GM23338 (cell line): ENCODE measurements at regions not wholly inside any gene's neighbourhood (a gene's known extent, or its start where the extent isn't known, plus 50 kb on each side); places are given as distances from the start of the nearest gene placed in this dataset.

Source experiments
- ATAC-seq: fragments of 200-7000 bp; cut with Tn5 transposase; 3 replicates; pipeline ENCODE4 v1.9.1; 2020
- DNase-seq: peaks from one replicate; pipeline ENCODE4 v3.0.0-alpha.2; 2015; ENCODE audit warnings: low spot score
- H2AFZ ChIP-seq: fragments of 200-600 bp; sonication (generic); 2 replicates; pipeline ENCODE4 v1.8.0; 2016; ENCODE audit warnings: antibody characterized with exemption, mild to moderate bottlenecking, moderate library complexity
- H3F3A ChIP-seq: fragments of 200-600 bp; sonication (generic); replicated peaks from 2 replicates; pipeline ENCODE4 v1.8.0; 2017; ENCODE audit warnings: antibody characterized with exemption, mixed run types, low read depth
- H3K27ac ChIP-seq: fragments of 200-600 bp; sonication (generic); 2 replicates; pipeline ENCODE4 v1.6.1; 2016; ENCODE audit warnings: low read depth
- H3K27me3 ChIP-seq: fragments of 200-600 bp; sonication (generic); 2 replicates; pipeline ENCODE4 v1.8.0; 2016; ENCODE audit warnings: mild to moderate bottlenecking, mixed run types, moderate library complexity; ENCODE audit not compliant: insufficient read depth
- H3K36me3 ChIP-seq: fragments of 200-600 bp; sonication (generic); 2 replicates; pipeline ENCODE4 v1.8.0; 2016; ENCODE audit warnings: mild to moderate bottlenecking; ENCODE audit not compliant: insufficient read depth
- H3K4me1 ChIP-seq: fragments of 200-600 bp; sonication (generic); 2 replicates; pipeline ENCODE4 v1.8.0; 2016; ENCODE audit warnings: mild to moderate bottlenecking, moderate library complexity; ENCODE audit not compliant: insufficient read depth
- H3K4me2 ChIP-seq: fragments of 200-600 bp; sonication (generic); 2 replicates; pipeline ENCODE4 v1.7.1; 2017; ENCODE audit warnings: mixed run types
- H3K4me3 ChIP-seq: fragments of 200-600 bp; sonication (generic); 2 replicates; pipeline ENCODE4 v1.6.1; 2016; ENCODE audit warnings: mixed run types
- H3K79me2 ChIP-seq: fragments of 200-600 bp; sonication (generic); replicated peaks from 2 replicates; pipeline ENCODE4 v1.8.0; 2017; ENCODE audit warnings: mild to moderate bottlenecking; ENCODE audit not compliant: insufficient read depth
- H3K9me2 ChIP-seq: fragments of 200-600 bp; sonication (generic); 2 replicates; pipeline ENCODE4 v1.8.0; 2017; ENCODE audit not compliant: insufficient read depth
- H4K20me1 ChIP-seq: fragments of 200-600 bp; sonication (generic); replicated peaks from 2 replicates; pipeline ENCODE4 v1.8.0; 2017; ENCODE audit warnings: mild to moderate bottlenecking; ENCODE audit not compliant: insufficient read depth
- H3K27ac Mint-ChIP-seq: 2 replicates; pipeline ENCODE4 v1.8.0; 2020; ENCODE audit warnings: inconsistent platforms, mild to moderate bottlenecking, moderate library complexity, mixed read lengths
- H3K27me3 Mint-ChIP-seq: 3 replicates; pipeline ENCODE4 v1.8.0; 2022; ENCODE audit warnings: low read depth, mild to moderate bottlenecking, moderate library complexity, mixed read lengths, inconsistent platforms; ENCODE audit not compliant: insufficient read depth, poor library complexity
- H3K36me3 Mint-ChIP-seq: 3 replicates; pipeline ENCODE4 v1.8.0; 2021; ENCODE audit warnings: low read depth, mild to moderate bottlenecking, inconsistent platforms, moderate library complexity, mixed read lengths
- H3K4me1 Mint-ChIP-seq: 3 replicates; pipeline ENCODE4 v1.8.0; 2020; ENCODE audit warnings: mild to moderate bottlenecking, inconsistent platforms, mixed read lengths
- H3K4me3 Mint-ChIP-seq: 3 replicates; pipeline ENCODE4 v1.8.0; 2021; ENCODE audit warnings: moderate library complexity, mild to moderate bottlenecking, inconsistent platforms, mixed read lengths
- H3K9me3 Mint-ChIP-seq: 3 replicates; pipeline ENCODE4 v1.8.0; 2020; ENCODE audit warnings: moderate library complexity, mild to moderate bottlenecking, inconsistent platforms, mixed read lengths
- CREB1 ChIP-seq: fragments of 250-450 bp; sonication (Bioruptor Pico); IDR thresholded peaks from 2 replicates; pipeline ENCODE4 v1.5.0; 2020; ENCODE audit warnings: low read depth, mild to moderate bottlenecking, moderate library complexity
- EZH2 ChIP-seq: fragments of 200-600 bp; sonication (generic); IDR thresholded peaks from one replicate; pipeline ENCODE4 v1.8.0; 2017; ENCODE audit warnings: antibody characterized with exemption, mild to moderate bottlenecking, low read depth; ENCODE audit not compliant: unreplicated experiment
- EZH2phosphoT487 ChIP-seq: fragments of 200-600 bp; sonication (generic); IDR thresholded peaks from one replicate; pipeline ENCODE4 v1.8.1; 2018; ENCODE audit warnings: antibody characterized with exemption; ENCODE audit not compliant: unreplicated experiment
- JUNB ChIP-seq: IDR thresholded peaks from one replicate; pipeline ENCODE4 v1.6.1; 2016; ENCODE audit warnings: antibody characterized with exemption; ENCODE audit not compliant: unreplicated experiment
- NANOG ChIP-seq: IDR thresholded peaks from 2 replicates; pipeline ENCODE4 v1.6.1; 2016; ENCODE audit warnings: antibody characterized with exemption, borderline replicate concordance
- POLR2AphosphoS5 ChIP-seq: IDR thresholded peaks from 2 replicates; pipeline ENCODE4 v1.6.1; 2016; ENCODE audit warnings: antibody characterized with exemption, low read depth
- STAT1 ChIP-seq: IDR thresholded peaks from one replicate; pipeline ENCODE4 v1.6.1; 2016; ENCODE audit warnings: antibody characterized with exemption; ENCODE audit not compliant: unreplicated experiment
- ZNF114 ChIP-seq: fragments of 250-450 bp; sonication (Bioruptor Pico); IDR thresholded peaks from 2 replicates; pipeline ENCODE4 v1.5.0; 2020; ENCODE audit warnings: mild to moderate bottlenecking, moderate library complexity
- ZNF331 ChIP-seq: fragments of 250-450 bp; sonication (Bioruptor Pico); IDR thresholded peaks from 2 replicates; pipeline ENCODE4 v1.5.0; 2020; ENCODE audit warnings: low read depth, mild to moderate bottlenecking, moderate library complexity
- TF ChIP-seq, protein P1 (sequence below): IDR thresholded peaks from 2 replicates; pipeline ENCODE4 v1.6.1; 2016; ENCODE audit warnings: antibody characterized with exemption
- TF ChIP-seq, protein P2 (sequence below), 2 experiments: fragments of 200-600 bp in 1 of 2; sonication (generic) in 1 of 2; conservative IDR thresholded peaks; 2 replicates each; pipeline versions ENCODE4 v1.5.1 to v1.6.1; 2016 to 2017; ENCODE audit warnings: antibody characterized with exemption in 2 of 2, low read depth in 2 of 2, mild to moderate bottlenecking in 2 of 2, moderate library complexity in 1 of 2
- TF ChIP-seq, protein P3 (sequence below): fragments of 250-450 bp; sonication (Bioruptor Pico); IDR thresholded peaks from 2 replicates; pipeline ENCODE4 v1.5.0; 2020; ENCODE audit warnings: mild to moderate bottlenecking, moderate library complexity
- TF ChIP-seq, protein P4 (sequence below): IDR thresholded peaks from one replicate; pipeline ENCODE4 v1.6.1; 2018; ENCODE audit warnings: antibody characterized with exemption; ENCODE audit not compliant: unreplicated experiment

DNA sequence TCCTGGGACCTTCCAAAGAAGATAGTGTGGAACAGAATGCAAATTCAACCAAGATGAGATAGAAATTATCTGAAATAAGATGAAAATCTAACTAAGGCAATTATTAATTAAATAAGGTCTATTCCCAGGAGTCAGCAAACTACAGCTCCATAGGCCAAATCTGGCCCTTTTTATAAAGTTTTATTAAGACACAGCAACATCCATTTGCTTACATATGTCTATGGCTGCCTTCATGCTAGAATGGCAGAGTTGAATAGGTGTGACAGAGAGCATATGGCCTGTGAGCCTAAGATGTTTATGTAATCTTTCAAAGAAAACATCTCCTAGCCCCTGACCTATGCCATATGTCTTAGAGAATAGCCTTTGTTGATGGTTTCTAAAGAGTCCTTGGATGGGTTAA is 503.0 kb downstream of the EDEM1 start:
- H3K9me3 Mint-ChIP-seq, result peaks cover 81% of the 10 kb centered on the region
- H3K4me3 Mint-ChIP-seq, result no peak overlapping the region
- H3K4me1 ChIP-seq, result no peaks in the 10 kb centered on the region

More for the DNA sequence above, 503.0 kb downstream of the EDEM1 start:
- H3K9me2 ChIP-seq, result no peaks in the 10 kb centered on the region
- no peak overlapping the region for H2AFZ ChIP-seq
- H3K27me3 Mint-ChIP-seq, result peaks cover 3% of the 10 kb centered on the region
- H3K4me2 ChIP-seq, result no peak overlapping the region
- no peaks in the 10 kb centered on the region for H3K79me2 ChIP-seq
- H3K27ac Mint-ChIP-seq, result no peak overlapping the region
- H3K36me3 ChIP-seq, result peaks cover 10% of the 10 kb centered on the region; the same call in 1 of the 2 replicates
- no peak for TF ChIP-seq ZNF331 (CRISPR knock-in tag)
- no peak for TF ChIP-seq EZH2phosphoT487
- TF ChIP-seq EZH2, result no peak
- TF ChIP-seq, protein P1, sequence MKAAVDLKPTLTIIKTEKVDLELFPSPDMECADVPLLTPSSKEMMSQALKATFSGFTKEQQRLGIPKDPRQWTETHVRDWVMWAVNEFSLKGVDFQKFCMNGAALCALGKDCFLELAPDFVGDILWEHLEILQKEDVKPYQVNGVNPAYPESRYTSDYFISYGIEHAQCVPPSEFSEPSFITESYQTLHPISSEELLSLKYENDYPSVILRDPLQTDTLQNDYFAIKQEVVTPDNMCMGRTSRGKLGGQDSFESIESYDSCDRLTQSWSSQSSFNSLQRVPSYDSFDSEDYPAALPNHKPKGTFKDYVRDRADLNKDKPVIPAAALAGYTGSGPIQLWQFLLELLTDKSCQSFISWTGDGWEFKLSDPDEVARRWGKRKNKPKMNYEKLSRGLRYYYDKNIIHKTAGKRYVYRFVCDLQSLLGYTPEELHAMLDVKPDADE, result no peak
- TF ChIP-seq, protein P2, sequence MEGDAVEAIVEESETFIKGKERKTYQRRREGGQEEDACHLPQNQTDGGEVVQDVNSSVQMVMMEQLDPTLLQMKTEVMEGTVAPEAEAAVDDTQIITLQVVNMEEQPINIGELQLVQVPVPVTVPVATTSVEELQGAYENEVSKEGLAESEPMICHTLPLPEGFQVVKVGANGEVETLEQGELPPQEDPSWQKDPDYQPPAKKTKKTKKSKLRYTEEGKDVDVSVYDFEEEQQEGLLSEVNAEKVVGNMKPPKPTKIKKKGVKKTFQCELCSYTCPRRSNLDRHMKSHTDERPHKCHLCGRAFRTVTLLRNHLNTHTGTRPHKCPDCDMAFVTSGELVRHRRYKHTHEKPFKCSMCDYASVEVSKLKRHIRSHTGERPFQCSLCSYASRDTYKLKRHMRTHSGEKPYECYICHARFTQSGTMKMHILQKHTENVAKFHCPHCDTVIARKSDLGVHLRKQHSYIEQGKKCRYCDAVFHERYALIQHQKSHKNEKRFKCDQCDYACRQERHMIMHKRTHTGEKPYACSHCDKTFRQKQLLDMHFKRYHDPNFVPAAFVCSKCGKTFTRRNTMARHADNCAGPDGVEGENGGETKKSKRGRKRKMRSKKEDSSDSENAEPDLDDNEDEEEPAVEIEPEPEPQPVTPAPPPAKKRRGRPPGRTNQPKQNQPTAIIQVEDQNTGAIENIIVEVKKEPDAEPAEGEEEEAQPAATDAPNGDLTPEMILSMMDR (conservative IDR thresholded peaks at IDR 0.05; ENCODE audit: low read depth in 2 of 2), result no peak
- TF ChIP-seq, protein P3, sequence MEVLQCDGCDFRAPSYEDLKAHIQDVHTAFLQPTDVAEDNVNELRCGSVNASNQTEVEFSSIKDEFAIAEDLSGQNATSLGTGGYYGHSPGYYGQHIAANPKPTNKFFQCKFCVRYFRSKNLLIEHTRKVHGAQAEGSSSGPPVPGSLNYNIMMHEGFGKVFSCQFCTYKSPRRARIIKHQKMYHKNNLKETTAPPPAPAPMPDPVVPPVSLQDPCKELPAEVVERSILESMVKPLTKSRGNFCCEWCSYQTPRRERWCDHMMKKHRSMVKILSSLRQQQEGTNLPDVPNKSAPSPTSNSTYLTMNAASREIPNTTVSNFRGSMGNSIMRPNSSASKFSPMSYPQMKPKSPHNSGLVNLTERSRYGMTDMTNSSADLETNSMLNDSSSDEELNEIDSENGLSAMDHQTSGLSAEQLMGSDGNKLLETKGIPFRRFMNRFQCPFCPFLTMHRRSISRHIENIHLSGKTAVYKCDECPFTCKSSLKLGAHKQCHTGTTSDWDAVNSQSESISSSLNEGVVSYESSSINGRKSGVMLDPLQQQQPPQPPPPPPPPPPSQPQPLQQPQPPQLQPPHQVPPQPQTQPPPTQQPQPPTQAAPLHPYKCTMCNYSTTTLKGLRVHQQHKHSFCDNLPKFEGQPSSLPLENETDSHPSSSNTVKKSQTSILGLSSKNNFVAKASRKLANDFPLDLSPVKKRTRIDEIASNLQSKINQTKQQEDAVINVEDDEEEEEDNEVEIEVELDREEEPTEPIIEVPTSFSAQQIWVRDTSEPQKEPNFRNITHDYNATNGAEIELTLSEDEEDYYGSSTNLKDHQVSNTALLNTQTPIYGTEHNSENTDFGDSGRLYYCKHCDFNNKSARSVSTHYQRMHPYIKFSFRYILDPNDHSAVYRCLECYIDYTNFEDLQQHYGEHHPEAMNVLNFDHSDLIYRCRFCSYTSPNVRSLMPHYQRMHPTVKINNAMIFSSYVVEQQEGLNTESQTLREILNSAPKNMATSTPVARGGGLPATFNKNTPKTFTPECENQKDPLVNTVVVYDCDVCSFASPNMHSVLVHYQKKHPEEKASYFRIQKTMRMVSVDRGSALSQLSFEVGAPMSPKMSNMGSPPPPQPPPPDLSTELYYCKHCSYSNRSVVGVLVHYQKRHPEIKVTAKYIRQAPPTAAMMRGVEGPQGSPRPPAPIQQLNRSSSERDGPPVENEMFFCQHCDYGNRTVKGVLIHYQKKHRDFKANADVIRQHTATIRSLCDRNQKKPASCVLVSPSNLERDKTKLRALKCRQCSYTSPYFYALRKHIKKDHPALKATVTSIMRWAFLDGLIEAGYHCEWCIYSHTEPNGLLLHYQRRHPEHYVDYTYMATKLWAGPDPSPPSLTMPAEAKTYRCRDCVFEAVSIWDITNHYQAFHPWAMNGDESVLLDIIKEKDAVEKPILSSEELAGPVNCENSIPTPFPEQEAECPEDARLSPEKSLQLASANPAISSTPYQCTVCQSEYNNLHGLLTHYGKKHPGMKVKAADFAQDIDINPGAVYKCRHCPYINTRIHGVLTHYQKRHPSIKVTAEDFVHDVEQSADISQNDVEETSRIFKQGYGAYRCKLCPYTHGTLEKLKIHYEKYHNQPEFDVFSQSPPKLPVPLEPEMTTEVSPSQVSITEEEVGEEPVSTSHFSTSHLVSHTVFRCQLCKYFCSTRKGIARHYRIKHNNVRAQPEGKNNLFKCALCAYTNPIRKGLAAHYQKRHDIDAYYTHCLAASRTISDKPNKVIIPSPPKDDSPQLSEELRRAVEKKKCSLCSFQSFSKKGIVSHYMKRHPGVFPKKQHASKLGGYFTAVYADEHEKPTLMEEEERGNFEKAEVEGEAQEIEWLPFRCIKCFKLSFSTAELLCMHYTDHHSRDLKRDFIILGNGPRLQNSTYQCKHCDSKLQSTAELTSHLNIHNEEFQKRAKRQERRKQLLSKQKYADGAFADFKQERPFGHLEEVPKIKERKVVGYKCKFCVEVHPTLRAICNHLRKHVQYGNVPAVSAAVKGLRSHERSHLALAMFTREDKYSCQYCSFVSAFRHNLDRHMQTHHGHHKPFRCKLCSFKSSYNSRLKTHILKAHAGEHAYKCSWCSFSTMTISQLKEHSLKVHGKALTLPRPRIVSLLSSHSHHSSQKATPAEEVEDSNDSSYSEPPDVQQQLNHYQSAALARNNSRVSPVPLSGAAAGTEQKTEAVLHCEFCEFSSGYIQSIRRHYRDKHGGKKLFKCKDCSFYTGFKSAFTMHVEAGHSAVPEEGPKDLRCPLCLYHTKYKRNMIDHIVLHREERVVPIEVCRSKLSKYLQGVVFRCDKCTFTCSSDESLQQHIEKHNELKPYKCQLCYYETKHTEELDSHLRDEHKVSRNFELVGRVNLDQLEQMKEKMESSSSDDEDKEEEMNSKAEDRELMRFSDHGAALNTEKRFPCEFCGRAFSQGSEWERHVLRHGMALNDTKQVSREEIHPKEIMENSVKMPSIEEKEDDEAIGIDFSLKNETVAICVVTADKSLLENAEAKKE (CRISPR knock-in tag), result no peak
- no peak for TF ChIP-seq STAT1
- no peak for TF ChIP-seq NANOG
- TF ChIP-seq, protein P4, sequence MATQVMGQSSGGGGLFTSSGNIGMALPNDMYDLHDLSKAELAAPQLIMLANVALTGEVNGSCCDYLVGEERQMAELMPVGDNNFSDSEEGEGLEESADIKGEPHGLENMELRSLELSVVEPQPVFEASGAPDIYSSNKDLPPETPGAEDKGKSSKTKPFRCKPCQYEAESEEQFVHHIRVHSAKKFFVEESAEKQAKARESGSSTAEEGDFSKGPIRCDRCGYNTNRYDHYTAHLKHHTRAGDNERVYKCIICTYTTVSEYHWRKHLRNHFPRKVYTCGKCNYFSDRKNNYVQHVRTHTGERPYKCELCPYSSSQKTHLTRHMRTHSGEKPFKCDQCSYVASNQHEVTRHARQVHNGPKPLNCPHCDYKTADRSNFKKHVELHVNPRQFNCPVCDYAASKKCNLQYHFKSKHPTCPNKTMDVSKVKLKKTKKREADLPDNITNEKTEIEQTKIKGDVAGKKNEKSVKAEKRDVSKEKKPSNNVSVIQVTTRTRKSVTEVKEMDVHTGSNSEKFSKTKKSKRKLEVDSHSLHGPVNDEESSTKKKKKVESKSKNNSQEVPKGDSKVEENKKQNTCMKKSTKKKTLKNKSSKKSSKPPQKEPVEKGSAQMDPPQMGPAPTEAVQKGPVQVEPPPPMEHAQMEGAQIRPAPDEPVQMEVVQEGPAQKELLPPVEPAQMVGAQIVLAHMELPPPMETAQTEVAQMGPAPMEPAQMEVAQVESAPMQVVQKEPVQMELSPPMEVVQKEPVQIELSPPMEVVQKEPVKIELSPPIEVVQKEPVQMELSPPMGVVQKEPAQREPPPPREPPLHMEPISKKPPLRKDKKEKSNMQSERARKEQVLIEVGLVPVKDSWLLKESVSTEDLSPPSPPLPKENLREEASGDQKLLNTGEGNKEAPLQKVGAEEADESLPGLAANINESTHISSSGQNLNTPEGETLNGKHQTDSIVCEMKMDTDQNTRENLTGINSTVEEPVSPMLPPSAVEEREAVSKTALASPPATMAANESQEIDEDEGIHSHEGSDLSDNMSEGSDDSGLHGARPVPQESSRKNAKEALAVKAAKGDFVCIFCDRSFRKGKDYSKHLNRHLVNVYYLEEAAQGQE, result no peak
- no peak for TF ChIP-seq CREB1 (CRISPR knock-in tag)
- no peak for TF ChIP-seq POLR2AphosphoS5
- TF ChIP-seq ZNF114, result no peak
- TF ChIP-seq JUNB, result no peak
- H3K4me1 Mint-ChIP-seq, result no peaks in the 10 kb centered on the region
- no peaks in the 10 kb centered on the region for H3F3A ChIP-seq
- DNase-seq (no peak), ATAC-seq (no peak)
- no peaks in the 10 kb centered on the region for H4K20me1 ChIP-seq
- no peak overlapping the region for H3K27ac ChIP-seq
- H3K27me3 ChIP-seq, result no peaks in the 10 kb centered on the region
- H3K4me3 ChIP-seq, result no peak overlapping the region
- peaks cover 9% of the 10 kb centered on the region for H3K36me3 Mint-ChIP-seq
